Endodermal cell (in vitro differentiated cells): ENCODE measurements at regions not wholly inside any gene's neighbourhood (a gene's known extent, or its start where the extent isn't known, plus 50 kb on each side); places are given as distances from the start of the nearest gene placed in this dataset.

ENCODE experiments used
- DNase-seq: peaks from one replicate; pipeline ENCODE4 v3.0.0-alpha.2; 2017
- H3K27ac ChIP-seq: 2 replicates; pipeline ENCODE4 v1.5.1; 2013; ENCODE audit warnings: mild to moderate bottlenecking, low read depth, low read length, moderate library complexity
- H3K27me3 ChIP-seq: 2 replicates; pipeline ENCODE4 v1.6.1; 2013; ENCODE audit warnings: mild to moderate bottlenecking, low read length, moderate library complexity; ENCODE audit not compliant: insufficient read depth, control insufficient read depth, poor library complexity, severe bottlenecking
- H3K36me3 ChIP-seq: 2 replicates; pipeline ENCODE4 v1.7.0; 2013; ENCODE audit warnings: mild to moderate bottlenecking, low read length, moderate library complexity; ENCODE audit not compliant: control insufficient read depth, insufficient read depth
- H3K4me1 ChIP-seq: one replicate; pipeline ENCODE4 v1.7.0; 2013; ENCODE audit warnings: low read length; ENCODE audit not compliant: control insufficient read depth, insufficient read depth
- H3K4me3 ChIP-seq: 2 replicates; pipeline ENCODE4 v1.5.1; 2013; ENCODE audit warnings: mild to moderate bottlenecking, low read length, moderate library complexity
- H3K9ac ChIP-seq: 2 replicates; pipeline ENCODE4 v1.6.1; 2013; ENCODE audit warnings: mild to moderate bottlenecking, low read length, moderate library complexity; ENCODE audit not compliant: poor library complexity, severe bottlenecking; ENCODE audit errors: extremely low read depth
- H3K9me3 ChIP-seq: 2 replicates; pipeline ENCODE4 v1.6.1; 2013; ENCODE audit warnings: mild to moderate bottlenecking, low read length, moderate library complexity; ENCODE audit not compliant: control insufficient read depth
- H3K27ac Mint-ChIP-seq: 2 replicates; pipeline ENCODE4 v1.8.0; 2020; ENCODE audit warnings: mixed read lengths
- H3K27me3 Mint-ChIP-seq: 2 replicates; pipeline ENCODE4 v1.8.0; 2021; ENCODE audit warnings: mild to moderate bottlenecking, mixed read lengths; ENCODE audit not compliant: insufficient read depth
- H3K36me3 Mint-ChIP-seq: 2 replicates; pipeline ENCODE4 v1.8.0; 2020; ENCODE audit warnings: low read depth, mixed read lengths
- H3K4me1 Mint-ChIP-seq: 2 replicates; pipeline ENCODE4 v1.8.0; 2020; ENCODE audit warnings: mixed read lengths
- H3K4me3 Mint-ChIP-seq: 2 replicates; pipeline ENCODE4 v1.8.0; 2020; ENCODE audit warnings: mild to moderate bottlenecking, moderate library complexity, mixed read lengths
- H3K9me3 Mint-ChIP-seq: 2 replicates; pipeline ENCODE4 v1.8.0; 2020; ENCODE audit warnings: mild to moderate bottlenecking, mixed read lengths
- WGBS, 2 experiments: methylation state at CpG; one replicate each; pipeline versions ENCODE4 v1.1.5 to v1.1.7; 2013; ENCODE audit warnings: missing lambda C conversion rate in 2 of 2, mixed read lengths in 1 of 2; ENCODE audit not compliant: insufficient coverage in 1 of 2, insufficient read length in 1 of 2; 5-methylcytosine and 5-hydroxymethylcytosine counted together
- TF ChIP-seq, protein P1 (sequence below): fragments of 200-600 bp; sonication (generic); conservative IDR thresholded peaks from 2 replicates; pipeline ENCODE4 v1.5.0; 2021; ENCODE audit warnings: antibody characterized with exemption, mild to moderate bottlenecking

DNA sequence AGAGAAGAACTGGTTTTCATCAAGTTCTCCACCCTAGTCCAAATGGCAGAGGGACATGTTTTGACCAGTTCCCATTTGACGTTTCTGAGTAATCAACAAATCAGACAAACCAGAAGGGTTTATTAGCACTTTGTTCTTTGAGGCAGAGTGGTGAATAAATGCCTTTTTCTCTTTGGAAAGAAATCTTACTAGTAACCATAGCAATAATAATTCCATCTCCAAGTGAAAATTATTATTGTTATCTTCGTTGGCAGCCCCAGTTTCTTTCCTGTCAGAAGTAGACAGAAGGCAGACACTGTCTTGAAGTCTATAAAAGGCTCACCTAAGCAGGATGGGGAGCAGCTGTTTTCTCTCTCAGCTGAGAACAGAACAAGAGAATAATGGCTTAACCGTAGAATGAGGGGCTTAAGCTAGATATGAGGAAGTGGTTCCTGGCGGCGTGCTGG, 391.6 kb downstream of the PBX1 start:
- H3K4me3 Mint-ChIP-seq, result no peak overlapping the region
- no peaks in the 10 kb centered on the region for H3K27me3 ChIP-seq
- no peak overlapping the region for H3K9ac ChIP-seq
- no peak for DNase-seq
- H3K4me1 ChIP-seq, result no peaks in the 10 kb centered on the region
- H3K9me3 Mint-ChIP-seq, result peaks cover 32% of the 10 kb centered on the region
- H3K4me3 ChIP-seq, result no peak overlapping the region
- no peaks in the 10 kb centered on the region for H3K36me3 ChIP-seq
- no peaks in the 10 kb centered on the region for H3K36me3 Mint-ChIP-seq
- H3K4me1 Mint-ChIP-seq, result peaks cover 4% of the 10 kb centered on the region
- H3K27ac Mint-ChIP-seq, result no peak overlapping the region
- WGBS, 2 experiments, result 77 to 80% methylated on average over 5 of the region's 5 CpGs
- TF ChIP-seq, protein P1, sequence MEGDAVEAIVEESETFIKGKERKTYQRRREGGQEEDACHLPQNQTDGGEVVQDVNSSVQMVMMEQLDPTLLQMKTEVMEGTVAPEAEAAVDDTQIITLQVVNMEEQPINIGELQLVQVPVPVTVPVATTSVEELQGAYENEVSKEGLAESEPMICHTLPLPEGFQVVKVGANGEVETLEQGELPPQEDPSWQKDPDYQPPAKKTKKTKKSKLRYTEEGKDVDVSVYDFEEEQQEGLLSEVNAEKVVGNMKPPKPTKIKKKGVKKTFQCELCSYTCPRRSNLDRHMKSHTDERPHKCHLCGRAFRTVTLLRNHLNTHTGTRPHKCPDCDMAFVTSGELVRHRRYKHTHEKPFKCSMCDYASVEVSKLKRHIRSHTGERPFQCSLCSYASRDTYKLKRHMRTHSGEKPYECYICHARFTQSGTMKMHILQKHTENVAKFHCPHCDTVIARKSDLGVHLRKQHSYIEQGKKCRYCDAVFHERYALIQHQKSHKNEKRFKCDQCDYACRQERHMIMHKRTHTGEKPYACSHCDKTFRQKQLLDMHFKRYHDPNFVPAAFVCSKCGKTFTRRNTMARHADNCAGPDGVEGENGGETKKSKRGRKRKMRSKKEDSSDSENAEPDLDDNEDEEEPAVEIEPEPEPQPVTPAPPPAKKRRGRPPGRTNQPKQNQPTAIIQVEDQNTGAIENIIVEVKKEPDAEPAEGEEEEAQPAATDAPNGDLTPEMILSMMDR, result no peak
- H3K27me3 Mint-ChIP-seq, result no peaks in the 10 kb centered on the region
- H3K27ac ChIP-seq, result no peak overlapping the region
- peaks cover 32% of the 10 kb centered on the region for H3K9me3 ChIP-seq

DNA sequence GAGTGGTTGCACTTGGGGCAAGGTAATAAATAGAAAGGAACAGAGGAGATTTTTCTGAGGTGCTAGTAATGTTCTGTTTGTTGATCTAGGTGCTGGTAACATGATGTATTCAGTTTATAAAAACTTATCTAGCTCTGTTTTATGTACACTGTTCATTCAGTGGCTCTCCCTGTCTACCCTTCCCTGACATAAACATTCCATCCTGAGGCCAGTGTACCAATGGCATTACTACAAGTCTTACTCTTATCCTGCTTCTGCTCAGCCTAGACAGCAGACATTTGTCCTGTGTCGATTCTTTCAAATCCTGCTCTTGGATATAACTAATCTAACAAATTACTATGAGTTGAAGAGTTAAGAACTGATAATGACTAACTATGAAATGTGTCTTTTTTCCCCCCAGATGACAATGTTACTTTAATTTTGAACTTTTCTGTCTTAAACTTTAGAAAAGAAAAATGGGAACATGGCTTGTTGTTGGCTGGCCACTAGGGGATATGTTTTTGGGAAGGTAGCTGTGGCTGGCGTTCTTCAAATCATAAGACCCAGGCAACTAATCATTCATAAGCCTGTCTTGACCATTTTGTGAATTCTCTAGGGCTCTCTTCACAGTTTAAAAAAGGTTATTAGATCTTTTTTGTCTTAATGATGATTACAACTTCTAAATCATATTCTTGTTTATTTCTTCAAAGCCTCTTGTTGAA, 390.9 kb downstream of the PBX1 start:
- Histone ChIP-seq H3K36me3 (no peaks in the 10 kb centered on the region), H3K27me3 (no peaks in the 10 kb centered on the region), H3K9ac (no peak overlapping the region), H3K9me3 (peaks cover 32% of the 10 kb centered on the region), H3K4me1 (no peaks in the 10 kb centered on the region), H3K27ac (no peak overlapping the region), H3K4me3 (no peak overlapping the region)
- TF ChIP-seq, protein P1, result peak; percentile 57
- Mint-ChIP-seq H3K27ac (no peak overlapping the region), H3K4me1 (peaks cover 4% of the 10 kb centered on the region), H3K27me3 (no peaks in the 10 kb centered on the region), H3K36me3 (no peaks in the 10 kb centered on the region), H3K9me3 (peaks cover 32% of the 10 kb centered on the region), H3K4me3 (no peak overlapping the region)
- no peak for DNase-seq
- WGBS, 2 experiments, result 94% methylated on average over 2 of the region's 2 CpGs; no CpG with 5 or more reads in 1 of the 2 experiments

DNA sequence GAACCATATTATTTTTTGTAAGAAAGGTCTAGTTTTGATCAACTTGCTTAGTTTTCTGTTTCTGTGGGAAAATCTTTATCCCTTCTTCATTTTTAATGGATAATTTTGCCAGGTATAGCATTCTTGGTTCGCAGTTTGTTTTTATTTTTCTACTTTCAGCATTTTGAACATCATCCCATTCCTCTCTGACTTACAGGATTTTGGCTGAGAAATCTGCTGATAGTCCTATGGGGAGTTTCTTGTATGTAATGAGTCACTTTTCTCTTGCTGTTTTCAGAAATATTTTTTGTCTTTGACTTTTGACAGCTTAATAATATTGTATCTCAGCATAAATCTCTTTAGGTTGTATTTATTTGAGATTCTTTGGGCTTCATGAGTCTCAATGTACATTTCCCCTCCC, 389.1 kb downstream of the PBX1 start:
- H3K4me1 ChIP-seq, result no peaks in the 10 kb centered on the region
- Mint-ChIP-seq H3K9me3 (peaks cover 32% of the 10 kb centered on the region), H3K4me1 (peaks cover 4% of the 10 kb centered on the region), H3K4me3 (no peak overlapping the region), H3K27ac (no peak overlapping the region), H3K27me3 (no peaks in the 10 kb centered on the region), H3K36me3 (no peaks in the 10 kb centered on the region)
- H3K9me3 ChIP-seq, result peaks cover 32% of the 10 kb centered on the region
- H3K27me3 ChIP-seq, result no peaks in the 10 kb centered on the region
- H3K9ac ChIP-seq, result no peak overlapping the region
- WGBS, 2 experiments, result no CpG with 5 or more reads among the region's 1 CpG
- no peak overlapping the region for H3K27ac ChIP-seq
- DNase-seq, result no peak
- H3K4me3 ChIP-seq, result no peak overlapping the region
- TF ChIP-seq, protein P1, result no peak
- H3K36me3 ChIP-seq, result no peaks in the 10 kb centered on the region
